SK-N-SH (cell line): ENCODE measurements at regions not wholly inside any gene's neighbourhood (a gene's known extent, or its start where the extent isn't known, plus 50 kb on each side); places are given as distances from the start of the nearest gene placed in this dataset.

Experiments used
- CTCF ChIA-PET: fragments of 300-600, 350-600 bp; formaldehyde crosslinking; extraction: SDS; loops from one replicate; lab custom pipeline; 2021; lab: Yijun Ruan, JAX
- POLR2A ChIA-PET: fragments of 350-600 bp; sonication (Branson Sonifier 250); formaldehyde crosslinking; extraction: SDS; loops from one replicate; lab custom pipeline; 2020; ENCODE audit warnings: antibody characterized with exemption, inconsistent platforms; lab: Yijun Ruan, JAX
- DNase-seq: peaks from one replicate; pipeline ENCODE4 v3.0.0; 2012
- H2AFZ ChIP-seq: fragments of 200-600 bp; sonication (generic); 2 replicates; pipeline ENCODE4 v1.8.1; 2016; ENCODE audit warnings: antibody characterized with exemption, mild to moderate bottlenecking, low read depth
- H3F3A ChIP-seq: fragments of 200-600 bp; sonication (generic); replicated peaks from 2 replicates; pipeline ENCODE3; 2016; ENCODE audit warnings: antibody characterized with exemption, mild to moderate bottlenecking; ENCODE audit not compliant: insufficient read depth
- H3K27ac ChIP-seq, 2 experiments: fragments of 200-500 bp in 1 of 2; fragments of 200-600 bp in 1 of 2; sonication (Bioruptor generic) in 1 of 2; sonication (generic), shearing (Covaris generic) in 1 of 2; 2 replicates each; pipeline versions ENCODE4 v1.5.1 to v1.6.1; 2014 to 2016; ENCODE audit warnings: low read depth in 2 of 2, inconsistent platforms in 1 of 2, low read length in 1 of 2, mild to moderate bottlenecking in 1 of 2, mixed read lengths in 1 of 2
- H3K27me3 ChIP-seq: fragments of 200-600 bp; sonication (generic), shearing (Covaris generic); 2 replicates; pipeline ENCODE4 v1.6.1; 2016; ENCODE audit warnings: mixed run types; ENCODE audit not compliant: insufficient read depth
- H3K36me3 ChIP-seq, 2 experiments: fragments of 200-500 bp in 1 of 2; fragments of 200-600 bp in 1 of 2; sonication (Bioruptor generic) in 1 of 2; sonication (generic) in 1 of 2; replicated peaks in 1 of 2; 2 replicates each; pipeline versions ENCODE3 to v1.5.1; 2014 to 2016; ENCODE audit warnings: low read length in 1 of 2, mild to moderate bottlenecking in 1 of 2; ENCODE audit not compliant: insufficient read depth in 2 of 2, control insufficient read depth in 1 of 2
- H3K4me1 ChIP-seq, 2 experiments: fragments of 200-500 bp in 1 of 2; fragments of 200-600 bp in 1 of 2; sonication (Bioruptor generic) in 1 of 2; sonication (generic), shearing (Covaris generic) in 1 of 2; 2 replicates each; pipeline versions ENCODE4 v1.5.1 to v1.6.1; 2014 to 2016; ENCODE audit warnings: low read depth in 1 of 2, low read length in 1 of 2, mixed run types in 1 of 2; ENCODE audit not compliant: insufficient read depth in 2 of 2, control insufficient read depth in 1 of 2
- H3K4me2 ChIP-seq: fragments of 200-600 bp; sonication (generic), shearing (Covaris generic); 2 replicates; pipeline ENCODE4 v1.6.1; 2017; ENCODE audit warnings: mixed run types
- H3K4me3 ChIP-seq, 2 experiments: fragments of 200-500 bp in 1 of 2; fragments of 200-600 bp in 1 of 2; sonication (Bioruptor generic) in 1 of 2; sonication (generic), shearing (Covaris generic) in 1 of 2; 2 replicates each; pipeline versions ENCODE4 v1.5.1 to v1.8.1; 2014 to 2016; ENCODE audit warnings: low read depth in 2 of 2, inconsistent platforms in 1 of 2, low read length in 1 of 2, mild to moderate bottlenecking in 1 of 2, mixed read lengths in 1 of 2, moderate library complexity in 1 of 2
- H3K79me2 ChIP-seq: fragments of 200-600 bp; sonication (generic); 2 replicates; pipeline ENCODE4 v1.8.1; 2017; ENCODE audit warnings: mild to moderate bottlenecking; ENCODE audit not compliant: insufficient read depth
- H3K9ac ChIP-seq: fragments of 200-600 bp; sonication (generic); 2 replicates; pipeline ENCODE4 v1.6.1; 2017; ENCODE audit warnings: mixed run types
- H3K9me2 ChIP-seq: fragments of 200-600 bp; sonication (generic); 2 replicates; pipeline ENCODE4 v1.6.1; 2017; ENCODE audit warnings: mixed run types
- H3K9me3 ChIP-seq: fragments of 200-600 bp; sonication (generic); 2 replicates; pipeline ENCODE4 v1.6.1; 2017; ENCODE audit warnings: mixed run types, mild to moderate bottlenecking, moderate library complexity
- H4K20me1 ChIP-seq: fragments of 200-600 bp; sonication (generic); 2 replicates; pipeline ENCODE4 v1.6.1; 2017; ENCODE audit warnings: mild to moderate bottlenecking, mixed run types; ENCODE audit not compliant: insufficient read depth
- ELF1 ChIP-seq: IDR thresholded peaks from 2 replicates; pipeline ENCODE4 v1.4.0; 2012
- EP300 ChIP-seq, 2 experiments: IDR thresholded peaks; 2 replicates each; pipeline versions ENCODE4 v1.4.0 to v1.6.1; 2012; ENCODE audit warnings: borderline replicate concordance in 1 of 2, low read depth in 1 of 2, low read length in 1 of 2
- GABPA ChIP-seq: IDR thresholded peaks from 2 replicates; pipeline ENCODE4 v1.4.0; 2012; ENCODE audit warnings: low read depth, mild to moderate bottlenecking
- MEF2A ChIP-seq: IDR thresholded peaks from 2 replicates; pipeline ENCODE4 v1.4.0; 2012; ENCODE audit warnings: low read depth, borderline replicate concordance
- MXI1 ChIP-seq: IDR thresholded peaks from 2 replicates; pipeline ENCODE4 v1.6.1; 2012; ENCODE audit warnings: mild to moderate bottlenecking, low read depth, low read length, improper control_type of control experiment
- NFIC ChIP-seq: IDR thresholded peaks from 2 replicates; pipeline ENCODE4 v1.4.0; 2012; ENCODE audit warnings: borderline replicate concordance
- NRF1 ChIP-seq: IDR thresholded peaks from 2 replicates; pipeline ENCODE4 v1.6.1; 2012; ENCODE audit warnings: low read depth, mild to moderate bottlenecking, low read length
- RCOR1 ChIP-seq: fragments of 150-350 bp; IDR thresholded peaks from 2 replicates; pipeline ENCODE4 v1.6.1; 2017; ENCODE audit warnings: antibody characterized with exemption, low read length
- RFX5 ChIP-seq: IDR thresholded peaks from 2 replicates; pipeline ENCODE4 v1.6.1; 2012; ENCODE audit warnings: mild to moderate bottlenecking, improper control_type of control experiment, low read length
- RXRA ChIP-seq: IDR thresholded peaks from 2 replicates; pipeline ENCODE4 v1.4.0; 2012; ENCODE audit warnings: low read depth, mild to moderate bottlenecking, borderline replicate concordance
- SIN3A ChIP-seq: IDR thresholded peaks from 2 replicates; pipeline ENCODE4 v1.6.1; 2012; ENCODE audit warnings: low read depth, mild to moderate bottlenecking, low read length, moderate library complexity, borderline replicate concordance
- TCF12 ChIP-seq: IDR thresholded peaks from 2 replicates; pipeline ENCODE4 v1.4.0; 2012
- TEAD4 ChIP-seq: IDR thresholded peaks from 2 replicates; pipeline ENCODE4 v1.4.0; 2012; ENCODE audit warnings: mild to moderate bottlenecking, borderline replicate concordance; ENCODE audit not compliant: insufficient read depth
- WGBS: methylation state at CpG from one replicate; pipeline ENCODE4 v1.1.6; 2017; ENCODE audit warnings: low lambda C conversion rate; 5-methylcytosine and 5-hydroxymethylcytosine counted together
- TF ChIP-seq, protein P1 (sequence below): IDR thresholded peaks from 2 replicates; pipeline ENCODE4 v1.4.0; 2012; ENCODE audit warnings: low read depth, borderline replicate concordance
- TF ChIP-seq, protein P2 (sequence below): fragments of 200-600 bp; sonication (generic); IDR thresholded peaks from 2 replicates; pipeline ENCODE4 v1.6.1; 2017; ENCODE audit warnings: antibody characterized with exemption, mild to moderate bottlenecking, moderate library complexity
- TF ChIP-seq, protein P3 (sequence below): IDR thresholded peaks from 2 replicates; pipeline ENCODE4 v1.6.1; 2012; ENCODE audit warnings: mild to moderate bottlenecking, low read depth, low read length, moderate library complexity

DNA sequence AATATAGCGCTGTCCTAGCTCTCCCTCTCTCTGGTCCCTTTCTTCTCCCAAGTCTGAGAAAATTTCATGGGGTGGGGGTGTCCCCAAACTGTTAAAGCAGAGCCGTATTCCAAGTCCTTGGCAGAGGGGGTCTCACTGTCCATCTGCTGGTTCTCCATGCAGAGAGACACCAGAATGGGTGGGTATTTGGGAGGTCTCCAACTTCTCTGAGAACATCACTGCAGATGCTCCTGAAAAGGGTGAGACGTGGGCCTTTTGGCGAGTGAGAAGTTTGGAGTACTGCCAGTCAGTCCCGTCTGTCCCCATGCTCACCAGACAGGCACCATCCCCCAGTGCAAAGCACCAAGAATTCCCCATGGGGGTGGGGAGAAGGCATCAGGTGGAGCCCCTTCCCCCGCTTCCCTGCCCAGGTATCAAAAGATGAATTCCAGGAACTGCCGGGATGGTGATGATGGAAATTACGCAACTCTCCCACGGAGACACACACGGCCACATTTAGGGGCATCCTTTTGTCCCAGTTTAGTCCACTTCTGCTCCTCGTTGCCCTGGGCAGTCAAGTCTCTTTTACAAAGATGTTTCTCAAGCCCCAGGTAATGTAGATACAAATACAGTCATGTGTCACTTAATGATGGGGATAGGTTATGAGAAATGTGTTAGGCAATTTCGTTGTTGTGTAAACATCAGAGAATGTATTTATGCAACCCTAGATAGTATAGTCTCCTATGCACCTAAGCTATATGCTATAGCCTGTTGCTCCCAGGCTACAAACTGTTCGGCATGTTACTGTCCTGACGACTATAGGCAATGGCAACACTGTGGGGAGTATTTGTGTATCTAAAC is 73.4 kb upstream of the SRSF6 start:
- POLR2A ChIA-PET = no interaction called here
- Histone ChIP-seq H3K27ac (no peak overlapping the region), H3F3A (no peaks in the 10 kb centered on the region), H4K20me1 (no peaks in the 10 kb centered on the region), H3K9me2 (no peaks in the 10 kb centered on the region), H3K79me2 (no peaks in the 10 kb centered on the region), H3K9ac (no peak overlapping the region), H3K4me3 (no peak overlapping the region), H3K36me3 (no peaks in the 10 kb centered on the region), H2AFZ (no peak overlapping the region), H3K4me1 (no peaks in the 10 kb centered on the region; a peak in 1 of 4 replicates), H3K4me2 (no peak overlapping the region), H3K9me3 (no peaks in the 10 kb centered on the region)
- CTCF ChIA-PET = no interaction called here
- DNase-seq = no peak
- no peak for TF ChIP-seq RFX5
- TF ChIP-seq, protein P1, sequence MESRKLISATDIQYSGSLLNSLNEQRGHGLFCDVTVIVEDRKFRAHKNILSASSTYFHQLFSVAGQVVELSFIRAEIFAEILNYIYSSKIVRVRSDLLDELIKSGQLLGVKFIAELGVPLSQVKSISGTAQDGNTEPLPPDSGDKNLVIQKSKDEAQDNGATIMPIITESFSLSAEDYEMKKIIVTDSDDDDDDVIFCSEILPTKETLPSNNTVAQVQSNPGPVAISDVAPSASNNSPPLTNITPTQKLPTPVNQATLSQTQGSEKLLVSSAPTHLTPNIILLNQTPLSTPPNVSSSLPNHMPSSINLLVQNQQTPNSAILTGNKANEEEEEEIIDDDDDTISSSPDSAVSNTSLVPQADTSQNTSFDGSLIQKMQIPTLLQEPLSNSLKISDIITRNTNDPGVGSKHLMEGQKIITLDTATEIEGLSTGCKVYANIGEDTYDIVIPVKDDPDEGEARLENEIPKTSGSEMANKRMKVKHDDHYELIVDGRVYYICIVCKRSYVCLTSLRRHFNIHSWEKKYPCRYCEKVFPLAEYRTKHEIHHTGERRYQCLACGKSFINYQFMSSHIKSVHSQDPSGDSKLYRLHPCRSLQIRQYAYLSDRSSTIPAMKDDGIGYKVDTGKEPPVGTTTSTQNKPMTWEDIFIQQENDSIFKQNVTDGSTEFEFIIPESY = no peak
- no peak for TF ChIP-seq RXRA
- TF ChIP-seq GABPA = no peak
- TF ChIP-seq, protein P2, sequence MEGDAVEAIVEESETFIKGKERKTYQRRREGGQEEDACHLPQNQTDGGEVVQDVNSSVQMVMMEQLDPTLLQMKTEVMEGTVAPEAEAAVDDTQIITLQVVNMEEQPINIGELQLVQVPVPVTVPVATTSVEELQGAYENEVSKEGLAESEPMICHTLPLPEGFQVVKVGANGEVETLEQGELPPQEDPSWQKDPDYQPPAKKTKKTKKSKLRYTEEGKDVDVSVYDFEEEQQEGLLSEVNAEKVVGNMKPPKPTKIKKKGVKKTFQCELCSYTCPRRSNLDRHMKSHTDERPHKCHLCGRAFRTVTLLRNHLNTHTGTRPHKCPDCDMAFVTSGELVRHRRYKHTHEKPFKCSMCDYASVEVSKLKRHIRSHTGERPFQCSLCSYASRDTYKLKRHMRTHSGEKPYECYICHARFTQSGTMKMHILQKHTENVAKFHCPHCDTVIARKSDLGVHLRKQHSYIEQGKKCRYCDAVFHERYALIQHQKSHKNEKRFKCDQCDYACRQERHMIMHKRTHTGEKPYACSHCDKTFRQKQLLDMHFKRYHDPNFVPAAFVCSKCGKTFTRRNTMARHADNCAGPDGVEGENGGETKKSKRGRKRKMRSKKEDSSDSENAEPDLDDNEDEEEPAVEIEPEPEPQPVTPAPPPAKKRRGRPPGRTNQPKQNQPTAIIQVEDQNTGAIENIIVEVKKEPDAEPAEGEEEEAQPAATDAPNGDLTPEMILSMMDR = no peak
- TF ChIP-seq SIN3A = no peak
- TF ChIP-seq, all 33 proteins: peak for 0
- 49% methylated on average over 13 of the region's 14 CpGs for WGBS
- H3K27me3 ChIP-seq = no peaks in the 10 kb centered on the region

DNA sequence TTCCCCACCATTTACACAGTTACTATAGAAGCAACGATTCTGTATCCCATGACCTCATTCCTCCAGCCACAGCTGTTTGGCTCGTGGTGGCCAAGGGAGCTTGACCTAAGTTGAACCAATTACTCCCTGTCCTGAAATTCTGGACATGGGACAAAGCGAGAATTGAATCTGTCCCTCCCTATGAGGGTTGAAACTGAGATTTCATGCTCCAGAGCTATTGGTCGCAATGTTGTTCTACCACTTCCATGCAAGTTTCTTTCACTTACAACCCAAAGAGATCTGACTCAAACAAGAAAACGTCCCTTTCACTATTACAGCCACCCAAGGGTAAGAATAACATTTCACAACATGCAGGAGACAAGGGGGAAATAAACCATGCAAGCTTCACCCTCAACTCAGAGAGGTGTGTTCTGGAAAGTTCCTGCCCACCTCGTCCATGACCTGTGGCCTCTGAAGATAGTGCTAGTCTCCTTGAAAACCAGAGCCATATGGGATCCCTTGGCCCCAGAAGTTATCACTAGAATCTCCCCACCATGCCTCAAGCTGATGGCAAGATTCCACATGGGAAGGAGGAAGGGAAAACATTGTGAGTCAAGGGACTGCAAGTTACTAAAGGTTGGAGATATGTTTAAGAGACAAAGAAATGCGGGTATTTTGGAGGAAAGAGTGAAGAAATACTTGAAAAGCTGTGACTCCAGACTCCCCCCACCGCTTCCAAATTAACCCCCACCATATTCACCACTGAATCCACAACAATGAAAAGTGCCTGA is 74.5 kb upstream of the SRSF6 start:
- Histone ChIP-seq H3K4me2 (no peak overlapping the region), H4K20me1 (no peaks in the 10 kb centered on the region), H3K79me2 (no peaks in the 10 kb centered on the region), H3K9me2 (no peaks in the 10 kb centered on the region), H3K9ac (no peak overlapping the region), H3K36me3 (no peaks in the 10 kb centered on the region), H3K27ac (no peak overlapping the region), H3F3A (no peaks in the 10 kb centered on the region), H2AFZ (no peak overlapping the region), H3K4me1 (no peaks in the 10 kb centered on the region; a peak in 1 of 4 replicates), H3K4me3 (no peak overlapping the region), H3K27me3 (no peaks in the 10 kb centered on the region), H3K9me3 (no peaks in the 10 kb centered on the region)
- POLR2A ChIA-PET = no interaction called here
- WGBS = 16% methylated on average over 8 of the region's 8 CpGs
- CTCF ChIA-PET = interaction anchor here (0.8 kb wide), 1 partner anchor 192 kb away, joined by 3 read pairs; no protein-coding TSS in a partner anchor
- no peak for DNase-seq
- no peak for TF ChIP-seq MXI1
- no peak for TF ChIP-seq ELF1
- no peak for TF ChIP-seq TCF12
- no peak for TF ChIP-seq RCOR1
- no peak for TF ChIP-seq NRF1
- no peak for TF ChIP-seq NFIC
- no peak for TF ChIP-seq MEF2A
- TF ChIP-seq, protein P2 = no peak
- no peak for TF ChIP-seq EP300 (IDR thresholded peaks at IDR 0.05; ENCODE audit: borderline replicate concordance in 1 of 2, low read depth in 1 of 2, low read length in 1 of 2)
- TF ChIP-seq, protein P3, sequence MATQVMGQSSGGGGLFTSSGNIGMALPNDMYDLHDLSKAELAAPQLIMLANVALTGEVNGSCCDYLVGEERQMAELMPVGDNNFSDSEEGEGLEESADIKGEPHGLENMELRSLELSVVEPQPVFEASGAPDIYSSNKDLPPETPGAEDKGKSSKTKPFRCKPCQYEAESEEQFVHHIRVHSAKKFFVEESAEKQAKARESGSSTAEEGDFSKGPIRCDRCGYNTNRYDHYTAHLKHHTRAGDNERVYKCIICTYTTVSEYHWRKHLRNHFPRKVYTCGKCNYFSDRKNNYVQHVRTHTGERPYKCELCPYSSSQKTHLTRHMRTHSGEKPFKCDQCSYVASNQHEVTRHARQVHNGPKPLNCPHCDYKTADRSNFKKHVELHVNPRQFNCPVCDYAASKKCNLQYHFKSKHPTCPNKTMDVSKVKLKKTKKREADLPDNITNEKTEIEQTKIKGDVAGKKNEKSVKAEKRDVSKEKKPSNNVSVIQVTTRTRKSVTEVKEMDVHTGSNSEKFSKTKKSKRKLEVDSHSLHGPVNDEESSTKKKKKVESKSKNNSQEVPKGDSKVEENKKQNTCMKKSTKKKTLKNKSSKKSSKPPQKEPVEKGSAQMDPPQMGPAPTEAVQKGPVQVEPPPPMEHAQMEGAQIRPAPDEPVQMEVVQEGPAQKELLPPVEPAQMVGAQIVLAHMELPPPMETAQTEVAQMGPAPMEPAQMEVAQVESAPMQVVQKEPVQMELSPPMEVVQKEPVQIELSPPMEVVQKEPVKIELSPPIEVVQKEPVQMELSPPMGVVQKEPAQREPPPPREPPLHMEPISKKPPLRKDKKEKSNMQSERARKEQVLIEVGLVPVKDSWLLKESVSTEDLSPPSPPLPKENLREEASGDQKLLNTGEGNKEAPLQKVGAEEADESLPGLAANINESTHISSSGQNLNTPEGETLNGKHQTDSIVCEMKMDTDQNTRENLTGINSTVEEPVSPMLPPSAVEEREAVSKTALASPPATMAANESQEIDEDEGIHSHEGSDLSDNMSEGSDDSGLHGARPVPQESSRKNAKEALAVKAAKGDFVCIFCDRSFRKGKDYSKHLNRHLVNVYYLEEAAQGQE = no peak
- TF ChIP-seq TEAD4 = no peak
